Stomach (tissue), 4 donors: ENCODE measurements at regions not wholly inside any gene's neighbourhood (a gene's known extent, or its start where the extent isn't known, plus 50 kb on each side); places are given as distances from the start of the nearest gene placed in this dataset.

Experiments used
- EP300 ChIP-seq: sonication (generic); formaldehyde crosslinking; IDR thresholded peaks from one replicate; pipeline ENCODE4 v1.6.1; 2017; ENCODE audit warnings: antibody characterized with exemption
- TF ChIP-seq, protein P1 (sequence below), 7 experiments: fragments of 450-650 bp in 4 of 7; fragments of 200-600 bp in 3 of 7; sonication (generic) in 3 of 7; IDR thresholded peaks; one replicate each; pipeline ENCODE4 v1.5.1; 2016 to 2019; ENCODE audit warnings: antibody characterized with exemption in 7 of 7, control low read depth in 2 of 7, mild to moderate bottlenecking in 1 of 7

DNA sequence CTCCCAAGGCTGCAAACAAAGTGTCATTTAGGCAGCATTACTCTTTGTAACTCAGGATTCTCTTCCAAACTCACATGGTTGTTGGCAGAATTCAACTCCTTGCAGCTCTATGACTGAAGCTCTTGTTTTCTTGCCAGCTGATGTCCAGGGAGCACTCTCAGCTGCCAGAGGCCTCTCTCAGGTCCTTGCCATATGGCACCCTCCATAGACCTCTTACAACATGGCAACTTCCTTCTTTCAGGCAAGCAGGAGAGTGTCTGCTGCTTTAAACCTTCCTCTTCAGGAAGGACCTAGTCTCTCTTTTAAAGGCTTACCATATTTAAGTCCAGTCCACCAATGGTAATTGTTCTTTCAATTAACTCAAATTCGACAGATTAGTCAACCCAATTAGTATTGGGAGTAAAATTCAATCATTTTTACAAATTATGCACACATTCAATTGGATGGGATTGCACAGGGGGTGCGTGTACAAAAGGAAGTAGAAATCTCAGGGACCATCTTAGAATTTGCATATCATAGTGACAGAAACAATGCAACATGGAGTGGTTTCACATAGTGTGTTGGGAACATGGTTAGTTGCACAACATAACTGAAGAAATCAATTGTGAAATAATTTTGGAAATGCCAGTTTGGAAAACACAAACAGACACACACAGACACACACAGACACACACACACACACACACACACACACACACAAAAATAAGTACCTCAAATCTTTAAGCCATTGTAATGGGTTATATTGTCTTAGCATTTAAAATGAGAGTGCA, 893.5 kb upstream of the ZEB2 start:
- TF ChIP-seq, protein P1, sequence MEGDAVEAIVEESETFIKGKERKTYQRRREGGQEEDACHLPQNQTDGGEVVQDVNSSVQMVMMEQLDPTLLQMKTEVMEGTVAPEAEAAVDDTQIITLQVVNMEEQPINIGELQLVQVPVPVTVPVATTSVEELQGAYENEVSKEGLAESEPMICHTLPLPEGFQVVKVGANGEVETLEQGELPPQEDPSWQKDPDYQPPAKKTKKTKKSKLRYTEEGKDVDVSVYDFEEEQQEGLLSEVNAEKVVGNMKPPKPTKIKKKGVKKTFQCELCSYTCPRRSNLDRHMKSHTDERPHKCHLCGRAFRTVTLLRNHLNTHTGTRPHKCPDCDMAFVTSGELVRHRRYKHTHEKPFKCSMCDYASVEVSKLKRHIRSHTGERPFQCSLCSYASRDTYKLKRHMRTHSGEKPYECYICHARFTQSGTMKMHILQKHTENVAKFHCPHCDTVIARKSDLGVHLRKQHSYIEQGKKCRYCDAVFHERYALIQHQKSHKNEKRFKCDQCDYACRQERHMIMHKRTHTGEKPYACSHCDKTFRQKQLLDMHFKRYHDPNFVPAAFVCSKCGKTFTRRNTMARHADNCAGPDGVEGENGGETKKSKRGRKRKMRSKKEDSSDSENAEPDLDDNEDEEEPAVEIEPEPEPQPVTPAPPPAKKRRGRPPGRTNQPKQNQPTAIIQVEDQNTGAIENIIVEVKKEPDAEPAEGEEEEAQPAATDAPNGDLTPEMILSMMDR (IDR thresholded peaks at IDR 0.05), result no peak
- TF ChIP-seq EP300, result no peak
